ENCODE measurements at regions not wholly inside any gene's neighbourhood (a gene's known extent, or its start where the extent isn't known, plus 50 kb on each side); places are given as distances from the start of the nearest gene placed in this dataset.

- TF ChIP-seq FOXA1 (IDR thresholded peaks at IDR 0.05) (no peak), CTCF (IDR thresholded peaks at IDR 0.05; ENCODE audit: low read depth, low read length, missing input control) (no peak), EGR1 (IDR thresholded peaks at IDR 0.05; ENCODE audit: low read depth in 2 of 2) (no peak), YY1 (IDR thresholded peaks at IDR 0.05) (no peak), GABPA (IDR thresholded peaks at IDR 0.05 in 1 of 2, conservative IDR thresholded peaks at IDR 0.05 in 1 of 2) (no peak), JUND (IDR thresholded peaks at IDR 0.05) (no peak), MAX (IDR thresholded peaks at IDR 0.05) (no peak), TAF1 (conservative IDR thresholded peaks at IDR 0.05) (no peak), SP1 (IDR thresholded peaks at IDR 0.05) (no peak), REST (IDR thresholded peaks at IDR 0.05) (no peak), HNF4A (conservative IDR thresholded peaks at IDR 0.05) (no peak), ATF3 (IDR thresholded peaks at IDR 0.05) (no peak)
Observed at GRCh38 chr3:59273976-59274375, 224.2 kb upstream of the CFAP20DC start.
